CD4-positive, alpha-beta T cell treated with Interleukin-1 beta for 1 hour (primary cell): ENCODE measurements at regions not wholly inside any gene's neighbourhood (a gene's known extent, or its start where the extent isn't known, plus 50 kb on each side); places are given as distances from the start of the nearest gene placed in this dataset.

Experiments
- DNase-seq, 2 donors: peaks; one replicate each; pipeline ENCODE4 v3.0.0-alpha.2; 2020 to 2022

- no peak for DNase-seq
Measured at GRCh38 chr5:175765858-175766257, 105.5 kb upstream of the CPLX2 start.

- DNase-seq: no peak
Measured at GRCh38 chr5:175766963-175767362, 104.4 kb upstream of the CPLX2 start.

GRCh38 chr5:175772747-175773533 lies 98.4 kb upstream of the CPLX2 start:
- DNase-seq: no peak

GRCh38 chr5:175773534-175774070 lies 97.8 kb upstream of the CPLX2 start:
- no peak for DNase-seq

GRCh38 chr5:175775416-175775815 lies 96.0 kb upstream of the CPLX2 start:
- DNase-seq: no peak

- DNase-seq: no peak
Measured at GRCh38 chr5:175778951-175779503, 92.4 kb upstream of the CPLX2 start.

- no peak for DNase-seq
Measured at GRCh38 chr5:175783739-175784138, 87.6 kb upstream of the CPLX2 start.

GRCh38 chr5:175784230-175784629 lies 87.1 kb upstream of the CPLX2 start:
- DNase-seq: no peak

- no peak for DNase-seq
Measured at GRCh38 chr5:175785681-175786080, 85.7 kb upstream of the CPLX2 start.

- DNase-seq: no peak
Measured at GRCh38 chr5:175788155-175788787, 83.1 kb upstream of the CPLX2 start.

GRCh38 chr5:175789670-175790069 lies 81.7 kb upstream of the CPLX2 start:
- no peak for DNase-seq

GRCh38 chr5:175790796-175791195 lies 80.6 kb upstream of the CPLX2 start:
- no peak for DNase-seq

GRCh38 chr5:175795959-175796358 lies 75.4 kb upstream of the CPLX2 start:
- no peak for DNase-seq

GRCh38 chr5:175796536-175797499 lies 74.6 kb upstream of the CPLX2 start:
- peak; percentile 70 to 78 for DNase-seq

- DNase-seq: no peak
Measured at GRCh38 chr5:175797521-175798038, 73.8 kb upstream of the CPLX2 start.

- no peak for DNase-seq
Measured at GRCh38 chr5:175798626-175799025, 72.8 kb upstream of the CPLX2 start.

GRCh38 chr5:175800656-175801081 lies 70.7 kb upstream of the CPLX2 start:
- no peak for DNase-seq

GRCh38 chr5:175802361-175802760 lies 69.0 kb upstream of the CPLX2 start:
- no peak for DNase-seq

- DNase-seq: no peak
Measured at GRCh38 chr5:175803254-175803653, 68.1 kb upstream of the CPLX2 start.

- DNase-seq: no peak
Measured at GRCh38 chr5:175803736-175804454, 67.5 kb upstream of the CPLX2 start.

GRCh38 chr5:175805256-175806011 lies 65.9 kb upstream of the CPLX2 start:
- DNase-seq: no peak
